Caco-2 (cell line): ENCODE measurements at regions not wholly inside any gene's neighbourhood (a gene's known extent, or its start where the extent isn't known, plus 50 kb on each side); places are given as distances from the start of the nearest gene placed in this dataset.

Experiments
- BruUV-seq: library from RNA; stranded (reverse); fragments of 400-500 nt; replicated peaks from 2 replicates; lab custom pipeline; 2021; lab: Mats Ljungman, UMichigan
- CTCF ChIA-PET: fragments of 300-600 bp; sonication (Branson Sonifier 250); formaldehyde crosslinking; loops from one replicate; lab custom pipeline; 2022; ENCODE audit warnings: antibody characterized with exemption; lab: Charles Lee
- POLR2A ChIA-PET: fragments of 300-600 bp; sonication (Branson Sonifier 250); formaldehyde crosslinking; loops from one replicate; lab custom pipeline; 2022; ENCODE audit warnings: antibody characterized with exemption; lab: Charles Lee
- DNase-seq, 2 experiments: peaks; one replicate each; pipeline versions ENCODE4 v3.0.0 to v3.0.0-alpha.2; 2020 to 2022
- H3K27me3 ChIP-seq: replicated peaks from 2 replicates; pipeline ENCODE4 v1.6.0; 2011; ENCODE audit warnings: low read length; ENCODE audit not compliant: control insufficient read depth, insufficient read depth
- H3K36me3 ChIP-seq: 2 replicates; pipeline ENCODE4 v1.5.1; 2011; ENCODE audit warnings: low read length; ENCODE audit not compliant: control insufficient read depth, insufficient read depth
- H3K4me1 ChIP-seq: fragments of 250-450 bp; sonication (Bioruptor Pico); 2 replicates; pipeline ENCODE4 v1.5.1; 2020; ENCODE audit warnings: mild to moderate bottlenecking
- H3K4me3 ChIP-seq: 2 replicates; pipeline ENCODE4 v1.5.1; 2011; ENCODE audit warnings: low read depth, mild to moderate bottlenecking, control low read depth, low read length
- H3K9me3 ChIP-seq: fragments of 250-450 bp; sonication (Bioruptor Pico); 2 replicates; pipeline ENCODE4 v1.5.1; 2020; ENCODE audit warnings: mild to moderate bottlenecking, moderate library complexity
- H3K27ac Mint-ChIP-seq: one replicate; pipeline ENCODE4 v1.8.0; 2022; ENCODE audit warnings: mixed read lengths; ENCODE audit not compliant: unreplicated experiment
- H3K27me3 Mint-ChIP-seq: one replicate; pipeline ENCODE4 v1.8.0; 2022; ENCODE audit warnings: mixed read lengths; ENCODE audit not compliant: insufficient read depth, unreplicated experiment
- H3K36me3 Mint-ChIP-seq: one replicate; pipeline ENCODE4 v1.8.0; 2022; ENCODE audit warnings: mild to moderate bottlenecking, mixed read lengths; ENCODE audit not compliant: insufficient read depth, unreplicated experiment
- H3K4me1 Mint-ChIP-seq: one replicate; pipeline ENCODE4 v1.8.0; 2022; ENCODE audit warnings: low read depth, mixed read lengths; ENCODE audit not compliant: unreplicated experiment
- H3K4me3 Mint-ChIP-seq: one replicate; pipeline ENCODE4 v1.8.0; 2022; ENCODE audit warnings: mild to moderate bottlenecking, moderate library complexity, mixed read lengths; ENCODE audit not compliant: unreplicated experiment
- H3K9me3 Mint-ChIP-seq: one replicate; pipeline ENCODE4 v1.8.0; 2022; ENCODE audit warnings: mixed read lengths; ENCODE audit not compliant: unreplicated experiment
- intact Hi-C: fragments of 100-400 bp; cut with micrococcal nuclease; formaldehyde crosslinking; loops from one replicate; pipeline ENCODE4 v1.10.0; 2022; ENCODE audit not compliant: unreplicated experiment
- TF ChIP-seq, protein P1 (sequence below), 2 experiments: fragments of 200-600 bp in 1 of 2; IDR thresholded peaks; 1 replicate in 1 of 2; 2 replicates in 1 of 2; pipeline versions ENCODE4 v1.5.1 to v1.8.0; 2011 to 2022; ENCODE audit warnings: antibody characterized with exemption in 1 of 2, control low read depth in 1 of 2, inconsistent platforms in 1 of 2, low read depth in 1 of 2, low read length in 1 of 2, mild to moderate bottlenecking in 1 of 2, moderate library complexity in 1 of 2; ENCODE audit not compliant: insufficient read depth in 1 of 2, severe bottlenecking in 1 of 2, unreplicated experiment in 1 of 2

DNA sequence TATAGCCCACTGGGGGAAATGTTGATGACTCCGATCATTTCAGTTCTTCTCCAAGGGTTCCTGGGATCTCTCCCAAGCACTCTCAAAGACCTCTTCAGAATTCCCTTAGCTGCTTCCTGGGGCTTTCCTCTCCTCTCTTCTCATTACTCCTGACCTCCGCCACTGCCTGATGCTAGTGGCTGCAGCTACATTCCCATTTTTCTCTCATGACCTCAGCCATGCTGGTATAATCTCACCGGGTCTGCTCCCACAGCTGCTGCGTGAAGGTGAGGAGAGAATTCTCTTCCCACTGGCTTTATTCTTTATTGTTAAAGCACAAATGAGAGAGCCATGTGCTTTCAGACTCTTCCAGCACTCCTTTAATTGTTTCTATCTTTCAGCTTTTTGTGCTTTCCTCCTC lies 312.0 kb upstream of the ETAA1 start:
- peaks cover 17% of the 10 kb centered on the region for H3K9me3 ChIP-seq
- POLR2A ChIA-PET: no interaction called here

DNA sequence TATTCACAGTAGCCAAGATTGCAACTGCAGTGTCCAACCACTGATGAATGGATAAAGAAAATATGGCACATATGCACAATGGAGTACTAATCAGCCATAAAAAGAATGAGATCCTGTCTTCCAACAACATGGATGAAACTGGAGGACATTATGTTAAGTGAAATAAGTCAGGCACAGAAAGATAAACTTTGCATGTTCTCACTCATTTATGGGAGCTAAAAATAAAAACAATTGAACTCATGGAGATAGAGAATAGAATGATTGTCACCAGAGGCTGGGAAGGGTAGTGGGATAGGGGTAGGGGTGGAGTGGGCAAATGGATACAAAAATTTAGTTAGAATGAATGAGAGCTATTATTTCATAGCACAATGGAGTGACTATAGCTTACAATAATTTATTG lies 305.5 kb upstream of the ETAA1 start:
- Histone ChIP-seq H3K4me1 (no peaks in the 10 kb centered on the region), H3K36me3 (no peaks in the 10 kb centered on the region), H3K4me3 (no peak overlapping the region), H3K27me3 (no peaks in the 10 kb centered on the region), H3K9me3 (no peaks in the 10 kb centered on the region)
- peaks cover 16% of the 10 kb centered on the region for H3K9me3 Mint-ChIP-seq
- H3K27ac Mint-ChIP-seq: no peak overlapping the region
- no peaks in the 10 kb centered on the region for H3K27me3 Mint-ChIP-seq
- no peaks in the 10 kb centered on the region for H3K4me1 Mint-ChIP-seq
- DNase-seq: no peak
- BruUV-seq: no TSS peak
- intact Hi-C loops: no loop called here
- CTCF ChIA-PET: no interaction called here
- TF ChIP-seq, protein P1, sequence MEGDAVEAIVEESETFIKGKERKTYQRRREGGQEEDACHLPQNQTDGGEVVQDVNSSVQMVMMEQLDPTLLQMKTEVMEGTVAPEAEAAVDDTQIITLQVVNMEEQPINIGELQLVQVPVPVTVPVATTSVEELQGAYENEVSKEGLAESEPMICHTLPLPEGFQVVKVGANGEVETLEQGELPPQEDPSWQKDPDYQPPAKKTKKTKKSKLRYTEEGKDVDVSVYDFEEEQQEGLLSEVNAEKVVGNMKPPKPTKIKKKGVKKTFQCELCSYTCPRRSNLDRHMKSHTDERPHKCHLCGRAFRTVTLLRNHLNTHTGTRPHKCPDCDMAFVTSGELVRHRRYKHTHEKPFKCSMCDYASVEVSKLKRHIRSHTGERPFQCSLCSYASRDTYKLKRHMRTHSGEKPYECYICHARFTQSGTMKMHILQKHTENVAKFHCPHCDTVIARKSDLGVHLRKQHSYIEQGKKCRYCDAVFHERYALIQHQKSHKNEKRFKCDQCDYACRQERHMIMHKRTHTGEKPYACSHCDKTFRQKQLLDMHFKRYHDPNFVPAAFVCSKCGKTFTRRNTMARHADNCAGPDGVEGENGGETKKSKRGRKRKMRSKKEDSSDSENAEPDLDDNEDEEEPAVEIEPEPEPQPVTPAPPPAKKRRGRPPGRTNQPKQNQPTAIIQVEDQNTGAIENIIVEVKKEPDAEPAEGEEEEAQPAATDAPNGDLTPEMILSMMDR (IDR thresholded peaks at IDR 0.05; ENCODE audit: insufficient read depth in 1 of 2, low read depth in 1 of 2, low read length in 1 of 2, severe bottlenecking in 1 of 2, unreplicated experiment in 1 of 2): no peak
- POLR2A ChIA-PET: no interaction called here
- no peak overlapping the region for H3K4me3 Mint-ChIP-seq
- H3K36me3 Mint-ChIP-seq: no peaks in the 10 kb centered on the region

More for the DNA sequence above, 312.0 kb upstream of the ETAA1 start:
- Histone ChIP-seq H3K4me3 (no peak overlapping the region), H3K4me1 (peaks cover 19% of the 10 kb centered on the region), H3K36me3 (no peaks in the 10 kb centered on the region), H3K27me3 (no peaks in the 10 kb centered on the region)
- CTCF ChIA-PET: no interaction called here
- H3K27me3 Mint-ChIP-seq: no peaks in the 10 kb centered on the region
- H3K27ac Mint-ChIP-seq: peak overlapping the region; percentile 56
- H3K36me3 Mint-ChIP-seq: peaks cover 20% of the 10 kb centered on the region
- no peak overlapping the region for H3K4me3 Mint-ChIP-seq
- intact Hi-C loops: no loop called here
- DNase-seq: no peak
- TF ChIP-seq, protein P1 (IDR thresholded peaks at IDR 0.05; ENCODE audit: insufficient read depth in 1 of 2, low read depth in 1 of 2, low read length in 1 of 2, severe bottlenecking in 1 of 2, unreplicated experiment in 1 of 2): no peak
- peaks cover 57% of the 10 kb centered on the region for H3K9me3 Mint-ChIP-seq
- H3K4me1 Mint-ChIP-seq: peaks cover 18% of the 10 kb centered on the region
- no TSS peak for BruUV-seq

DNA sequence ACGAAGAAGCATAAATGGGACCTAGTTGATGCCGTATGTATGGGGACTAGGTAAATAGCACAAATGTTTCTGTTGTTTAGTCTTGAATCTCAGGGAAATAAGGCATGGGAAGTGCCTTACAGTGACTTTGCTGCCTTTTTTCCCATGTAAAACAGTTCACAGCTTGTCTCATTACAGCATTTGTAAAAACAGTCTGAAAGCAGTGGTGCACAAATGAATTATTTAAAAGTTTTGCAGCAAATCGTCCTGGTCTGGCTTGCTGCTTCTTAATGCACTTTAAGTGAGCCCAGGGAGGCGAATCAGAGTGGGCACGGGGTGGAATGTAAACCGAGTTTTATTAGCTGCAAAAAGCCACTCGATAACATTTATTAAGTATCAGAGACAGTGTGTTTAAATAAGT lies 302.0 kb upstream of the ETAA1 start:
- Mint-ChIP-seq H3K27me3 (no peaks in the 10 kb centered on the region), H3K9me3 (peaks cover 15% of the 10 kb centered on the region), H3K36me3 (no peaks in the 10 kb centered on the region), H3K4me1 (no peaks in the 10 kb centered on the region), H3K27ac (no peak overlapping the region), H3K4me3 (no peak overlapping the region)
- Histone ChIP-seq H3K4me3 (no peak overlapping the region), H3K9me3 (no peaks in the 10 kb centered on the region), H3K4me1 (no peaks in the 10 kb centered on the region), H3K36me3 (no peaks in the 10 kb centered on the region), H3K27me3 (no peaks in the 10 kb centered on the region)
- ChIA-PET CTCF (no interaction called here), POLR2A (no interaction called here)
- intact Hi-C loops: no loop called here
- DNase-seq: no peak
- TF ChIP-seq, protein P1 (IDR thresholded peaks at IDR 0.05; ENCODE audit: insufficient read depth in 1 of 2, low read depth in 1 of 2, low read length in 1 of 2, severe bottlenecking in 1 of 2, unreplicated experiment in 1 of 2): no peak
- BruUV-seq: no TSS peak
